Sigmoid colon (tissue), 6 donors: ENCODE measurements at regions not wholly inside any gene's neighbourhood (a gene's known extent, or its start where the extent isn't known, plus 50 kb on each side); places are given as distances from the start of the nearest gene placed in this dataset.

ENCODE experiments used
- DNase-seq: peaks from one replicate; pipeline ENCODE4 v3.0.0-alpha.2; 2019
- H3K27ac ChIP-seq, 4 donors: fragments of 200-600 bp; sonication (generic); one replicate each; pipeline ENCODE4 v1.5.1; 2016 to 2019; ENCODE audit warnings: mild to moderate bottlenecking in 1 of 4
- H3K27me3 ChIP-seq, 3 donors: fragments of 200-600 bp; sonication (generic); one replicate each; pipeline ENCODE4 v1.5.1; 2019; ENCODE audit warnings: mild to moderate bottlenecking in 1 of 3
- H3K36me3 ChIP-seq, 4 donors: fragments of 200-600 bp; sonication (generic); one replicate each; pipeline ENCODE4 v1.5.1; 2016 to 2019
- H3K4me1 ChIP-seq, 4 donors: fragments of 200-600 bp; sonication (generic); one replicate each; pipeline ENCODE4 v1.5.1; 2017 to 2019
- H3K4me3 ChIP-seq, 4 donors: fragments of 200-600 bp; sonication (generic); one replicate each; pipeline ENCODE4 v1.5.1; 2017 to 2019; ENCODE audit warnings: mild to moderate bottlenecking in 2 of 4, moderate library complexity in 1 of 4
- H3K9me3 ChIP-seq, 4 donors: fragments of 200-600 bp in 3 of 4; sonication (generic) in 3 of 4; one replicate each; pipeline versions ENCODE4 v1.5.1 to v1.6.1; 2013 to 2019
- CTCF ChIP-seq, 4 experiments: fragments of 450-650 bp in 3 of 4; fragments of 200-600 bp in 1 of 4; IDR thresholded peaks; one replicate each; pipeline ENCODE4 v1.5.1; 2016 to 2019; ENCODE audit warnings: antibody characterized with exemption in 4 of 4, mild to moderate bottlenecking in 3 of 4, moderate library complexity in 2 of 4
- EP300 ChIP-seq, 4 donors: sonication (generic); formaldehyde crosslinking; IDR thresholded peaks; one replicate each; pipeline ENCODE4 v1.6.1; 2017; ENCODE audit warnings: antibody characterized with exemption in 4 of 4
- POLR2A ChIP-seq, 2 donors: fragments of 450-650 bp; IDR thresholded peaks; one replicate each; pipeline ENCODE4 v1.6.1; 2016; ENCODE audit warnings: antibody characterized with exemption in 2 of 2, mild to moderate bottlenecking in 2 of 2, moderate library complexity in 2 of 2
- POLR2AphosphoS5 ChIP-seq, 4 donors: sonication (generic); formaldehyde crosslinking; IDR thresholded peaks; one replicate each; pipeline ENCODE4 v1.6.1; 2017; ENCODE audit warnings: antibody characterized with exemption in 4 of 4
- WGBS, 2 donors: extraction: QIAGEN DNeasy Blood & Tissue Kit; methylation state at CpG; one replicate each; pipeline ENCODE4 v1.1.7; 2013; 5-methylcytosine and 5-hydroxymethylcytosine counted together
- intact Hi-C: fragments of 100-400 bp; cut with DNase I; formaldehyde crosslinking; loops from one replicate; pipeline ENCODE4 v1.15.1; 2023
- donor health status: healthy with polysubstance abuse.
- donor health status: healthy.

GRCh38 chr3:106078635-106079034, 209.8 kb upstream of the CBLB start:
- no peak for DNase-seq
- Histone ChIP-seq H3K27ac (no peak overlapping the region), H3K4me1 (no peaks in the 10 kb centered on the region), H3K36me3 (no peaks in the 10 kb centered on the region), H3K4me3 (no peak overlapping the region), H3K27me3 (no peaks in the 10 kb centered on the region), H3K9me3 (no peaks in the 10 kb centered on the region)
- TF ChIP-seq CTCF (IDR thresholded peaks at IDR 0.05): no peak
- no peak for TF ChIP-seq POLR2AphosphoS5 (IDR thresholded peaks at IDR 0.05)
- no peak for TF ChIP-seq POLR2A (IDR thresholded peaks at IDR 0.05)
- no peak for TF ChIP-seq EP300 (IDR thresholded peaks at IDR 0.05)
- intact Hi-C loops: no loop called here

GRCh38 chr3:106082616-106083015, 213.8 kb upstream of the CBLB start:
- H3K36me3 ChIP-seq: no peaks in the 10 kb centered on the region
- intact Hi-C loops: no loop called here

GRCh38 chr3:106083207-106083606, 214.4 kb upstream of the CBLB start:
- Histone ChIP-seq H3K27me3 (no peaks in the 10 kb centered on the region), H3K9me3 (no peaks in the 10 kb centered on the region), H3K4me1 (no peaks in the 10 kb centered on the region), H3K27ac (no peak overlapping the region), H3K36me3 (no peaks in the 10 kb centered on the region), H3K4me3 (no peak overlapping the region)
- intact Hi-C loops: no loop called here
- no peak for DNase-seq
- 37 to 69% methylated on average over 1 of the region's 1 CpG for WGBS, 2 donors
- TF ChIP-seq EP300 (IDR thresholded peaks at IDR 0.05): no peak
- no peak for TF ChIP-seq CTCF (IDR thresholded peaks at IDR 0.05)
- no peak for TF ChIP-seq POLR2A (IDR thresholded peaks at IDR 0.05)
- TF ChIP-seq POLR2AphosphoS5 (IDR thresholded peaks at IDR 0.05): no peak

More at GRCh38 chr3:106082616-106083015, 213.8 kb upstream of the CBLB start:
- no peaks in the 10 kb centered on the region for H3K4me1 ChIP-seq
- no peak overlapping the region for H3K4me3 ChIP-seq
- WGBS, 2 donors: 69 to 76% methylated on average over 1 of the region's 1 CpG
- H3K27ac ChIP-seq: no peak overlapping the region
- no peaks in the 10 kb centered on the region for H3K27me3 ChIP-seq
- DNase-seq: no peak
- no peaks in the 10 kb centered on the region for H3K9me3 ChIP-seq
- TF ChIP-seq POLR2AphosphoS5 (IDR thresholded peaks at IDR 0.05) (no peak), EP300 (IDR thresholded peaks at IDR 0.05) (no peak), POLR2A (IDR thresholded peaks at IDR 0.05) (no peak), CTCF (IDR thresholded peaks at IDR 0.05) (no peak)

- no peak for TF ChIP-seq CTCF (IDR thresholded peaks at IDR 0.05)
- no peak for TF ChIP-seq POLR2A (IDR thresholded peaks at IDR 0.05)
- no peak for TF ChIP-seq POLR2AphosphoS5 (IDR thresholded peaks at IDR 0.05)
- no peak for TF ChIP-seq EP300 (IDR thresholded peaks at IDR 0.05)
- Histone ChIP-seq H3K4me1 (no peaks in the 10 kb centered on the region), H3K27ac (no peak overlapping the region), H3K36me3 (no peaks in the 10 kb centered on the region), H3K27me3 (no peaks in the 10 kb centered on the region), H3K4me3 (no peak overlapping the region), H3K9me3 (no peaks in the 10 kb centered on the region)
- no peak for DNase-seq
- intact Hi-C loops: no loop called here
- 89 to 95% methylated on average over 1 of the region's 1 CpG for WGBS, 2 donors
Observed at GRCh38 chr3:106083854-106084253, 215.0 kb upstream of the CBLB start.

- intact Hi-C loops: no loop called here
- H3K4me1 ChIP-seq: no peaks in the 10 kb centered on the region
- no peaks in the 10 kb centered on the region for H3K36me3 ChIP-seq
- H3K27me3 ChIP-seq: no peaks in the 10 kb centered on the region
- H3K9me3 ChIP-seq: no peaks in the 10 kb centered on the region
- no peak overlapping the region for H3K27ac ChIP-seq
- TF ChIP-seq POLR2A (IDR thresholded peaks at IDR 0.05) (no peak), POLR2AphosphoS5 (IDR thresholded peaks at IDR 0.05) (no peak), CTCF (IDR thresholded peaks at IDR 0.05) (no peak), EP300 (IDR thresholded peaks at IDR 0.05) (no peak)
- 58 to 65% methylated on average over 1 of the region's 1 CpG for WGBS, 2 donors
- H3K4me3 ChIP-seq: no peak overlapping the region
- DNase-seq: no peak
Observed at GRCh38 chr3:106086038-106086437, 217.2 kb upstream of the CBLB start.
